ENCODE measurements at regions not wholly inside any gene's neighbourhood (a gene's known extent, or its start where the extent isn't known, plus 50 kb on each side); places are given as distances from the start of the nearest gene placed in this dataset.

DNA sequence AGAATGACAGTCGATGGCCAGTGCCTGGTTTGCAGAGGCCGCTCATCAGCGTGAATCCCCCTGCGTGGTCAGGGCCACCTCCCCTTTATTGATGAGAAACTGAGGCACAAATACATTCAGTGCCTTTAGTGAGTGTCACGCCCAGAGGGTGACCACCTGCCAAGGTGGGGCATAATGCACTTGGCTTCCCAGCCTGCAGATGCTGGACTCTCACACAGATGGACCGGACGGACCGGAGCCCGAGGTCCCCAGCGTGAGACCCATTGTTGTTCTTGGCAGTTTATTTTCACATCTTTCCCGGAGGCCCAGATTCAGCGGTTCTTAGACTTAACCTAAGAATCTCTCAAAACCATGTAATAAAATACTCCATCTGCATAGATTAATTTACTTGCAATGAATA, 74.4 kb downstream of the YTHDF1 start:
- BruUV-seq (replicated peaks) = no TSS peak
- in situ Hi-C loops (cut with HindIII; ENCODE audit: low pct_unique_long_range_greater_than_20kb, low sequenced_read_pairs) = no loop called here
- no peak overlapping the region for H3K4me3 ChIP-seq (ENCODE audit: low read depth in 2 of 2, low read length in 2 of 2)
- TF ChIP-seq, protein P1, sequence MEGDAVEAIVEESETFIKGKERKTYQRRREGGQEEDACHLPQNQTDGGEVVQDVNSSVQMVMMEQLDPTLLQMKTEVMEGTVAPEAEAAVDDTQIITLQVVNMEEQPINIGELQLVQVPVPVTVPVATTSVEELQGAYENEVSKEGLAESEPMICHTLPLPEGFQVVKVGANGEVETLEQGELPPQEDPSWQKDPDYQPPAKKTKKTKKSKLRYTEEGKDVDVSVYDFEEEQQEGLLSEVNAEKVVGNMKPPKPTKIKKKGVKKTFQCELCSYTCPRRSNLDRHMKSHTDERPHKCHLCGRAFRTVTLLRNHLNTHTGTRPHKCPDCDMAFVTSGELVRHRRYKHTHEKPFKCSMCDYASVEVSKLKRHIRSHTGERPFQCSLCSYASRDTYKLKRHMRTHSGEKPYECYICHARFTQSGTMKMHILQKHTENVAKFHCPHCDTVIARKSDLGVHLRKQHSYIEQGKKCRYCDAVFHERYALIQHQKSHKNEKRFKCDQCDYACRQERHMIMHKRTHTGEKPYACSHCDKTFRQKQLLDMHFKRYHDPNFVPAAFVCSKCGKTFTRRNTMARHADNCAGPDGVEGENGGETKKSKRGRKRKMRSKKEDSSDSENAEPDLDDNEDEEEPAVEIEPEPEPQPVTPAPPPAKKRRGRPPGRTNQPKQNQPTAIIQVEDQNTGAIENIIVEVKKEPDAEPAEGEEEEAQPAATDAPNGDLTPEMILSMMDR (IDR thresholded peaks at IDR 0.05) = no peak
- TF ChIP-seq, protein P2, sequence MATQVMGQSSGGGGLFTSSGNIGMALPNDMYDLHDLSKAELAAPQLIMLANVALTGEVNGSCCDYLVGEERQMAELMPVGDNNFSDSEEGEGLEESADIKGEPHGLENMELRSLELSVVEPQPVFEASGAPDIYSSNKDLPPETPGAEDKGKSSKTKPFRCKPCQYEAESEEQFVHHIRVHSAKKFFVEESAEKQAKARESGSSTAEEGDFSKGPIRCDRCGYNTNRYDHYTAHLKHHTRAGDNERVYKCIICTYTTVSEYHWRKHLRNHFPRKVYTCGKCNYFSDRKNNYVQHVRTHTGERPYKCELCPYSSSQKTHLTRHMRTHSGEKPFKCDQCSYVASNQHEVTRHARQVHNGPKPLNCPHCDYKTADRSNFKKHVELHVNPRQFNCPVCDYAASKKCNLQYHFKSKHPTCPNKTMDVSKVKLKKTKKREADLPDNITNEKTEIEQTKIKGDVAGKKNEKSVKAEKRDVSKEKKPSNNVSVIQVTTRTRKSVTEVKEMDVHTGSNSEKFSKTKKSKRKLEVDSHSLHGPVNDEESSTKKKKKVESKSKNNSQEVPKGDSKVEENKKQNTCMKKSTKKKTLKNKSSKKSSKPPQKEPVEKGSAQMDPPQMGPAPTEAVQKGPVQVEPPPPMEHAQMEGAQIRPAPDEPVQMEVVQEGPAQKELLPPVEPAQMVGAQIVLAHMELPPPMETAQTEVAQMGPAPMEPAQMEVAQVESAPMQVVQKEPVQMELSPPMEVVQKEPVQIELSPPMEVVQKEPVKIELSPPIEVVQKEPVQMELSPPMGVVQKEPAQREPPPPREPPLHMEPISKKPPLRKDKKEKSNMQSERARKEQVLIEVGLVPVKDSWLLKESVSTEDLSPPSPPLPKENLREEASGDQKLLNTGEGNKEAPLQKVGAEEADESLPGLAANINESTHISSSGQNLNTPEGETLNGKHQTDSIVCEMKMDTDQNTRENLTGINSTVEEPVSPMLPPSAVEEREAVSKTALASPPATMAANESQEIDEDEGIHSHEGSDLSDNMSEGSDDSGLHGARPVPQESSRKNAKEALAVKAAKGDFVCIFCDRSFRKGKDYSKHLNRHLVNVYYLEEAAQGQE (IDR thresholded peaks at IDR 0.05; ENCODE audit: insufficient read depth in 1 of 2, low read depth in 2 of 2, low read length in 1 of 2) = no peak
- TF ChIP-seq POLR2AphosphoS5 (IDR thresholded peaks at IDR 0.05; ENCODE audit: low read depth, low read length) (no peak), SIN3A (IDR thresholded peaks at IDR 0.05; ENCODE audit: borderline replicate concordance, insufficient read depth, low read depth, low read length) (no peak), TCF7L2 (IDR thresholded peaks at IDR 0.05; ENCODE audit: low read depth, low read length) (no peak)
- H3K9me3 ChIP-seq (ENCODE audit: control insufficient read depth, insufficient read depth, low read depth, low read length) = no peaks in the 10 kb centered on the region
- ATAC-seq = no peak
- no peaks in the 10 kb centered on the region for H3K4me1 ChIP-seq (ENCODE audit: control insufficient read depth, insufficient read depth, low read length)
- CTCF ChIA-PET = no interaction called here
- intact Hi-C loops (cut with micrococcal nuclease; ENCODE audit: unreplicated experiment) = no loop called here
- H3K27ac ChIP-seq (ENCODE audit: low read length) = no peak overlapping the region
- POLR2A ChIA-PET = no interaction called here
- H3K27me3 ChIP-seq (ENCODE audit: control insufficient read depth, insufficient read depth, low read length) = peaks cover 7% of the 10 kb centered on the region
- H3K36me3 ChIP-seq (ENCODE audit: control insufficient read depth, insufficient read depth, low read length) = no peaks in the 10 kb centered on the region
- no peak for DNase-seq (ENCODE audit: low read depth, low spot score)

DNA sequence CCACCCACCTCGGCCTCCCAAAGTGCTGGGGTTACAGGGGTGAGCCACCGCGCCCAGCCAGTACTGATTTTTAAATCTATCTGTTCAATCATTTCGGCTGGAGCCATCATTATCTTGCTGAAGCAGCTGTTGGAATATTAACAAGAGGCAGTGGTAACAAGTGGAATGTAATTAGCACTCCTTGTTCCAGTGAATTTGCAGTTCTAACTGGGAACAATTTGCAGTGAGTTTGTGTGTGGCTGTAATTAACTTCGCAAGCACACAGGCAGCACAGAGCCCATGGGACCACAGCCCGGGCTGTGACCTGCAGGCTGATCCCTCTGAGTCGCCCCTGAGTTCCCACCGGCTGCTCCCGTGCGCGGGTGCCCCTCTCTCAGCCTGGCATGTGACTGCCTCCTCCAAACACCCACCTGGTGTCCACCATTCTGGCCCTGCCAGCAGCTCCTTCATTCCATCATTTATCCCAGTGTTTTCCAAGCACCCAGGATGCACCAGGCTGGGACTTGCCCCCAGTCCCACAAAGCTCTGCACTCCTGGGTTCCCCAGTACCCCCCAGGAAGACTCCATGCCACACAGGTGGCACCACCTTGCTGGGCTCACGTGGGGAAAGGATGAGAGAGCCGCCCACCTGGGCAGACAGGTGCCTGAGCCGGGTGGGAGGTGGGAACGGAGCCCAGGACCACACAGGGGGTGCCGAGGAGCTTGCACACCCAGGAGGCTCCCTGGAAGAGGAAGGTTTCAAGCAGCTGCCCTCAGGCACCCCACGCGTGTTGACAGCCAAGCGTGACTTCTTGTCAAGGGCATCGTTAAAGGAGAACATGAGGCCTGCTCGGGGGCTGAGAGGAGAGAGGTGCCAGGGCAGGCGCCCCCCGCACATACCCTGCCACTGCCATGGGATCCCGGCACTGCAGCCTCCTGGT, 75.2 kb downstream of the YTHDF1 start:
- H3K9me3 ChIP-seq (ENCODE audit: control insufficient read depth, insufficient read depth, low read depth, low read length) = no peaks in the 10 kb centered on the region
- no peaks in the 10 kb centered on the region for H3K4me1 ChIP-seq (ENCODE audit: control insufficient read depth, insufficient read depth, low read length)
- in situ Hi-C loops (cut with HindIII; ENCODE audit: low pct_unique_long_range_greater_than_20kb, low sequenced_read_pairs) = no loop called here
- H3K27me3 ChIP-seq (ENCODE audit: control insufficient read depth, insufficient read depth, low read length) = peaks cover 7% of the 10 kb centered on the region
- no peak for ATAC-seq
- no peak for DNase-seq (ENCODE audit: low read depth, low spot score)
- no TSS peak for BruUV-seq (replicated peaks)
- ChIA-PET CTCF (no interaction called here), POLR2A (no interaction called here)
- intact Hi-C loops (cut with micrococcal nuclease; ENCODE audit: unreplicated experiment) = no loop called here
- TF ChIP-seq, protein P2 (IDR thresholded peaks at IDR 0.05; ENCODE audit: insufficient read depth in 1 of 2, low read depth in 2 of 2, low read length in 1 of 2) = no peak
- TF ChIP-seq, protein P1 (IDR thresholded peaks at IDR 0.05) = no peak
- TF ChIP-seq SIN3A (IDR thresholded peaks at IDR 0.05; ENCODE audit: borderline replicate concordance, insufficient read depth, low read depth, low read length) (no peak), POLR2AphosphoS5 (IDR thresholded peaks at IDR 0.05; ENCODE audit: low read depth, low read length) (no peak), TCF7L2 (IDR thresholded peaks at IDR 0.05; ENCODE audit: low read depth, low read length) (no peak)
- no peak overlapping the region for H3K4me3 ChIP-seq (ENCODE audit: low read depth in 2 of 2, low read length in 2 of 2)
- no peaks in the 10 kb centered on the region for H3K36me3 ChIP-seq (ENCODE audit: control insufficient read depth, insufficient read depth, low read length)
- no peak overlapping the region for H3K27ac ChIP-seq (ENCODE audit: low read length)
